Muscle of leg (tissue), 3 donors: ENCODE measurements at regions not wholly inside any gene's neighbourhood (a gene's known extent, or its start where the extent isn't known, plus 50 kb on each side); places are given as distances from the start of the nearest gene placed in this dataset.

Experiments
- DNase-seq: peaks from one replicate; pipeline ENCODE4 v3.0.0; 2013
- H3K27ac ChIP-seq: one replicate; pipeline ENCODE4 v1.5.1; 2013; ENCODE audit warnings: mild to moderate bottlenecking, low read length, control low read depth
- H3K27me3 ChIP-seq: one replicate; pipeline ENCODE4 v1.6.1; 2013; ENCODE audit warnings: low read length; ENCODE audit not compliant: control insufficient read depth, insufficient read depth
- H3K36me3 ChIP-seq: one replicate; pipeline ENCODE4 v1.6.1; 2013; ENCODE audit warnings: low read length; ENCODE audit not compliant: control insufficient read depth, insufficient read depth
- H3K4me1 ChIP-seq: one replicate; pipeline ENCODE4 v1.6.1; 2013; ENCODE audit warnings: low read length; ENCODE audit not compliant: control insufficient read depth, insufficient read depth
- H3K4me3 ChIP-seq: one replicate; pipeline ENCODE4 v1.5.1; 2013; ENCODE audit warnings: low read length, control low read depth
- H3K9me3 ChIP-seq: replicated peaks from 2 replicates; pipeline ENCODE4 v1.6.1; 2013; ENCODE audit warnings: low read depth, low read length; ENCODE audit not compliant: control insufficient read depth
- WGBS: methylation state at CpG from one replicate; pipeline ENCODE4 v1.1.5; 2013; ENCODE audit warnings: missing lambda C conversion rate; ENCODE audit not compliant: insufficient coverage; 5-methylcytosine and 5-hydroxymethylcytosine counted together

GRCh38 chr3:146342989-146343388 lies 92.1 kb upstream of the PLSCR4 start:
- peak; percentile 66 for DNase-seq
- Histone ChIP-seq H3K27me3 (no peaks in the 10 kb centered on the region), H3K4me3 (no peak overlapping the region), H3K9me3 (no peaks in the 10 kb centered on the region), H3K27ac (no peak overlapping the region), H3K36me3 (no peaks in the 10 kb centered on the region), H3K4me1 (no peaks in the 10 kb centered on the region)

DNA sequence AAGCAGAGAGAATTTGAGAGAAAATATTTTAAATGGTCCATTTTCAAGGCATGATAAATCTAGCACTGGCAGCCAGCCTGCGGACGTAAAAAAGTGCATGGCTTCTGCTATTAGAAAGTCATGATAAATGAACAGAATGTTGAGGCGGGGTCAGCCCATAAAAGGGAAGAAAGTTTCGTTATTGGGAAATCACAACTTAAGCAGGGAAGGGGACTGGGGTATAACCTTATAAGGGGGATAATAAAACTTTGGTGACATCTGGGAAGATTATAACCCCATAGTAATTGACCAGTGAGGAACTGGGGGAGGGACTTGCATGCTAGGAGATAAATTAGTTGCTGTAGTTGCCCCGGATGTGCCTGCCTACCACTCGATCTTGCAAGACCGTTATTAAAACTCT lies 88.4 kb upstream of the PLSCR4 start:
- H3K9me3 ChIP-seq = no peaks in the 10 kb centered on the region
- DNase-seq = no peak
- H3K36me3 ChIP-seq = no peaks in the 10 kb centered on the region
- WGBS = 83% methylated on average over 5 of the region's 7 CpGs
- H3K27me3 ChIP-seq = no peaks in the 10 kb centered on the region
- H3K4me1 ChIP-seq = no peaks in the 10 kb centered on the region
- no peak overlapping the region for H3K27ac ChIP-seq
- H3K4me3 ChIP-seq = no peak overlapping the region

DNA sequence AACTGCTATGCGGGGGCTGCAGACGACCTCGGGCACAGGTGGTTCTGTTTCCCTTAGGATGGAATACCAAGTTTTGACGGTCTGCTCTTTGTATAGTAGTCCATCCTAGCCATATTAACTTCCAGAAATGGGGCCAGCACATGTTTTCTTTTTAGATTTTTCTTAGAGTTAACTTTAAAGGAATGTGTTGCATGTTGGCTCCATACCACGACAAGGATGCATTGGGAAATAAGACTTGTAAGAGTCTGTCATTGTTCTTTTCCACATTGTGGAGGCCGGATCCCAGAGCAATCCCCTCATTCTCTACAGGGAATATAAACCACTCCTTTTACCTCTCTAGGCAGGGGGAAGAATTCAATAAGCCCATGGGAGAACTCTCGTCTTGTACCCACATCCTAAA lies 87.1 kb upstream of the PLSCR4 start:
- Histone ChIP-seq H3K27me3 (no peaks in the 10 kb centered on the region), H3K36me3 (no peaks in the 10 kb centered on the region), H3K27ac (no peak overlapping the region), H3K4me3 (no peak overlapping the region), H3K9me3 (no peaks in the 10 kb centered on the region), H3K4me1 (no peaks in the 10 kb centered on the region)
- WGBS = no CpG with 5 or more reads among the region's 7 CpGs
- no peak for DNase-seq

DNA sequence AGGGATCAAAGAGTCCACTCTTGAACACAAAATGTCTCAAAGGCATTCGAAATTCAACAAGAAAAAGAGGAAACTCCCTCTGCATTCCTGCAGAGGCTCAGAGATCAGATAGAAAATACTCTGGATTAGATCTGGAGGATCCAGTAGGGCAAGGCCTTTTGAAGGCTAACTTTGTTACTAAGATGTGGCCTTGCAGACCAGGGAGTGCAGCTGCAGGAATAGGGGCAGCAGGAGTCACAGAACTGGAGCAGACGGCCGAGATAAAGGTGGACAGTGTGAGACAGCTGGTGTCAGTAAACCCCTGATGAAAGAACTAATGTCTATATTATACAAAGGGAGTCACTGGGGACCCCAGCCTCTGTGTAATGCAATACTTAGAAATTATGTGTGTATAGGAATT lies 84.5 kb upstream of the PLSCR4 start:
- Histone ChIP-seq H3K4me3 (no peak overlapping the region), H3K27ac (no peak overlapping the region), H3K4me1 (no peaks in the 10 kb centered on the region), H3K9me3 (no peaks in the 10 kb centered on the region), H3K27me3 (no peaks in the 10 kb centered on the region), H3K36me3 (no peaks in the 10 kb centered on the region)
- WGBS = no CpG with 5 or more reads among the region's 3 CpGs
- no peak for DNase-seq

DNA sequence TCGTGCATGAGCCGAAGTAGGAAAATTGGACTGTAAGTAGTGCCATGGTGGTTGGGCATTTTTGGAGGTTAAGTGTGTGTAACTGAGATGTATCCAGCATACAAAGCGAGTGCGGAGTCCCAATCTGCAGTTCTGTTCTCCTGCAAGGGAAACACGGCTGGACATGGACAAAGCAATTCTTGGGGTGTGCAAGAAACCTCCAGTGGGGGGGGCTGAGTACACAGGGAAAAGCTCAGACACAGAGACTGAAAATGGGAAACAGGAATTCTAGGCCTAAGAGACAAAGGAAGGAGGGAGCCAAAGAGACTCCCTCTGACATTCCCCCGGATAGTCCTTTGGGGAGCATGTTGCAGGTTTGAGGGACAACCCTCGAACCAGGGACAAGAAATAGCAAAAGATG lies 83.2 kb upstream of the PLSCR4 start:
- no peak for DNase-seq
- H3K9me3 ChIP-seq = no peaks in the 10 kb centered on the region
- H3K27ac ChIP-seq = no peak overlapping the region
- WGBS = 86% methylated on average over 5 of the region's 7 CpGs
- H3K4me1 ChIP-seq = no peaks in the 10 kb centered on the region
- H3K27me3 ChIP-seq = no peaks in the 10 kb centered on the region
- H3K36me3 ChIP-seq = no peaks in the 10 kb centered on the region
- no peak overlapping the region for H3K4me3 ChIP-seq

DNA sequence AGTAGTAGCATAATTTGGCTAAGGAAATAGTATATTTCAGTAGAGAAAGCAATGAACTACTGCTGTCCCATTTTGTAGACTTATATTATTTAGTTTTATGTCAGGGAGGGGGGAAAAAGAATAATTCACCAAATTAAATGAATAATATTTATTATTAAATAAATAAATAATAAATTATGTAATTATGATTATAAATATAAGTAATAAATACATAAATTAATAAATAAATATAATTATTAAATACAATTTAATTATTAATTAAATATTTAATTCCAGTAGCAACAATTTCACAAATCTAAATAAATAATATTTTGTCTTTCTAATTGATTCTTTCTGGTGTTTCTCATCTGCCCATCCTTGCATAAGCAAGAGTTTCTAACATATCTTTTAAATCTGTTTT lies 81.1 kb upstream of the PLSCR4 start:
- H3K9me3 ChIP-seq = no peaks in the 10 kb centered on the region
- H3K4me3 ChIP-seq = no peak overlapping the region
- no peaks in the 10 kb centered on the region for H3K27me3 ChIP-seq
- H3K4me1 ChIP-seq = peaks cover 1% of the 10 kb centered on the region
- H3K36me3 ChIP-seq = no peaks in the 10 kb centered on the region
- no peak overlapping the region for H3K27ac ChIP-seq
- no peak for DNase-seq

DNA sequence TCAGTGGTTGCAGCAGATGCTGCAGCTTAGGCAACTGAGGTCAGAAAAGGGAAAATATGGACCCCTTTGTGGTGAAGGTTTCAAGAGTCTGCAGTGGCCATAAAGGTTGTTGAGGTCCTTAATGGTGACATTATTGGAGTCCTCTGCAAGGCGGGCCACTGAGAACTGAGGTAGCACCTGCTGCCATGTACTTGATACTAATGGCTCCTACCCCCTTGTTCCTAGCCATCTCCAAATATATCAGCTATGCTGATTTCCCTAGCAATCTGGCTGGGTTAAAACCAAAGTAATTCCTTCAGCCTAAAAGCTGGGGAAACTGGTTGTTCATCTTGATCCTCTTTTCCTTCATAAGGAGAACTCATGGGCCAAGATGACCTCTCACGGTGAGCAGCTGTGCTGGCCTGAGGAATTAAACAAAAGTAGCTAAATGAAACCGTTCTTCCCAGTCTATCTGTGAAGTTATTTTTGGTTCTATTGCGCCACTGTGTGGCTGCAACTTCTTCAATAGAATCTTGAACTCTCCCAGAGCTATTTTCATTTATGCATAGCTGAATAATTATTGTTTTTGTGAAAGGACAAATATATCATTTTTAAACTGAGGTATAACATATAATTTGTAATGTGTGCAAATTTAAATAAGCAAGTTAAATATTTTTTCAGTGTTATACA lies 76.1 kb upstream of the PLSCR4 start:
- H3K27ac ChIP-seq = no peak overlapping the region
- H3K4me3 ChIP-seq = no peak overlapping the region
- no peaks in the 10 kb centered on the region for H3K36me3 ChIP-seq
- peak; percentile 91 for DNase-seq
- peaks cover 2% of the 10 kb centered on the region for H3K4me1 ChIP-seq
- WGBS = 100% methylated on average over 1 of the region's 4 CpGs
- H3K9me3 ChIP-seq = no peaks in the 10 kb centered on the region
- no peaks in the 10 kb centered on the region for H3K27me3 ChIP-seq

- H3K9me3 ChIP-seq = no peaks in the 10 kb centered on the region
- H3K4me3 ChIP-seq = no peak overlapping the region
- no peaks in the 10 kb centered on the region for H3K36me3 ChIP-seq
- H3K4me1 ChIP-seq = peaks cover 2% of the 10 kb centered on the region
- peak; percentile 46 for DNase-seq
- H3K27me3 ChIP-seq = no peaks in the 10 kb centered on the region
- no peak overlapping the region for H3K27ac ChIP-seq
These were observed 74.3 kb upstream of the PLSCR4 start for GRCh38 chr3:146325170-146325569.

DNA sequence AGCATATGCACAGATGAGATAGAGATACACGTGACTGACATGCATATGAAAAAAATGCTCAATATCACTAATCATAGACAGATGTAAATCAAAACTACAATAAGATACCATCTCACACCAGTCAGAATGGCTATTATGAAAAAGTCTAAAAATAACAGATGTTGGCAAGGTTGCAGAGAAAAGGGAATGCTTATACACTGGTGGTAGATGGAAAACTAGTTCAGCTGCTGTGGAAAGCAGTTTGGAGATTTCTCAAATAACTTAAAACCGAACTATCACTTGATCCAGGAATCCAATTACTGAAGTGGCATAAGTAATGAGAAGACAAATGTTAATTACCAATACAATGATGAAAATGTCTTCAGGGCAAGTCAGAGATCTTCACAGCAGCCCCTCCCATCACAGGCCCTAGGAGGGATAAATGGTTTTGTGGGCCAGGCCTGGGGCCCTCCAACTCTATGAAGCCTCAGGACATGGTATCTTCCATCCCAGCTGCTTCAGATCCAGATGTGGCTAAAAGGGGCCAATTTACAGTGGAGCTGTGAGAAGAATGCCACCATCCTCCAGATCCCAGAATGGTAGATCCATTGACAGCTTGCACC lies 71.4 kb upstream of the PLSCR4 start:
- peaks cover 2% of the 10 kb centered on the region for H3K4me1 ChIP-seq
- WGBS = no CpG with 5 or more reads among the region's 2 CpGs
- no peaks in the 10 kb centered on the region for H3K9me3 ChIP-seq
- no peak overlapping the region for H3K27ac ChIP-seq
- DNase-seq = peak; percentile 16
- H3K4me3 ChIP-seq = no peak overlapping the region
- H3K36me3 ChIP-seq = no peaks in the 10 kb centered on the region
- H3K27me3 ChIP-seq = no peaks in the 10 kb centered on the region

GRCh38 chr3:146314871-146315270 lies 64.0 kb upstream of the PLSCR4 start:
- H3K36me3 ChIP-seq = no peaks in the 10 kb centered on the region
- no peaks in the 10 kb centered on the region for H3K9me3 ChIP-seq
- H3K4me1 ChIP-seq = no peaks in the 10 kb centered on the region
- H3K27ac ChIP-seq = no peak overlapping the region
- H3K4me3 ChIP-seq = no peak overlapping the region
- H3K27me3 ChIP-seq = no peaks in the 10 kb centered on the region
- DNase-seq = no peak

GRCh38 chr3:146313746-146314111 lies 62.8 kb upstream of the PLSCR4 start:
- no peaks in the 10 kb centered on the region for H3K4me1 ChIP-seq
- no peak overlapping the region for H3K27ac ChIP-seq
- H3K27me3 ChIP-seq = no peaks in the 10 kb centered on the region
- H3K9me3 ChIP-seq = no peaks in the 10 kb centered on the region
- 80% methylated on average over 1 of the region's 1 CpG for WGBS
- H3K36me3 ChIP-seq = no peaks in the 10 kb centered on the region
- no peak overlapping the region for H3K4me3 ChIP-seq
- peak; percentile 42 for DNase-seq
